AG08395 (cell line): ENCODE measurements at regions not wholly inside any gene's neighbourhood (a gene's known extent, or its start where the extent isn't known, plus 50 kb on each side); places are given as distances from the start of the nearest gene placed in this dataset.

ENCODE experiments used
- DNase-seq: peaks from one replicate; pipeline ENCODE4 v3.0.0; 2012; ENCODE audit warnings: mixed read lengths, low spot score

DNA sequence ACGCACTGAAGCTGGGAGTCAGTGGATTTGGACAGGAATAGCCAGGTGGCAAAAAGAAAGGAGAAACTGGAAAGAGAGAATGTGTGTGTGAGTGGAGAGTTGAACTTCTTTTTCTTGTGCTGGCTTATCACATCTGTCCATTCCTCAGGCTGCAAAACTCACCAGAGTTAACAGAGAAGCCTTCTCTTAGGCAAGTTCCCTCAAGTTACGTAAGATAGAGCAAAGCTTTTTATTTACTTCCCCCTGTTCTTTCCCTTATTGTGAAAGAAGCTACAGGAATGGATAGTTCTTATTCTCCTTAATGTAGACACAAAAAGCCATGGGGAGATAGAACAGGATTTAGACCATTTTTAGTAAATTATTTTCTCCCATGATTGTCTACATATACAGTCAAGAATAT is 188.6 kb downstream of the BMP2 start:
- DNase-seq, result no peak

GRCh38 chr20:6956574-6956973 is 189.1 kb downstream of the BMP2 start:
- DNase-seq, result no peak

DNA sequence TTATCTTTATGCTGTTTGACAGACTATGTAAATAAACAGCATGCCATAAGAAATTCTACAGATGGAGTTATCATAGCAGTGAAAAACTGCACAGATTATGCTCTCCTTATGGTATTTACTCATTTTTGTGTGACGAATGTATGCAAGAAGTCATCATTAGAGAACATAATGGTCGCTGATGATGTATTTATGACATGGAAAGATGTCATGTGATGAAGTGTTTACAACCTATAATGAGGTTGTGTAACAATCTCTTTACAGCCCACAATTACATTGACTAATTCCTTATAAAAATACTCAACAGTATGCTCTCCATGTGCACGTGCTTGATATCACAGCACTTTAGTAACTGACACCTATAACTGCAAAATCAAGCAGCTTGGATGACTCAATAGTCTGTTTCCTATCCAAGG is 192.4 kb downstream of the BMP2 start:
- DNase-seq, result no peak

GRCh38 chr20:6966721-6967120 is 199.2 kb downstream of the BMP2 start:
- no peak for DNase-seq

GRCh38 chr20:6974838-6975237 is 207.4 kb downstream of the BMP2 start:
- no peak for DNase-seq

- DNase-seq, result no peak
Observed at GRCh38 chr20:6975311-6975710, 207.8 kb downstream of the BMP2 start.

- no peak for DNase-seq
Observed at GRCh38 chr20:6976106-6976900, 208.8 kb downstream of the BMP2 start.

DNA sequence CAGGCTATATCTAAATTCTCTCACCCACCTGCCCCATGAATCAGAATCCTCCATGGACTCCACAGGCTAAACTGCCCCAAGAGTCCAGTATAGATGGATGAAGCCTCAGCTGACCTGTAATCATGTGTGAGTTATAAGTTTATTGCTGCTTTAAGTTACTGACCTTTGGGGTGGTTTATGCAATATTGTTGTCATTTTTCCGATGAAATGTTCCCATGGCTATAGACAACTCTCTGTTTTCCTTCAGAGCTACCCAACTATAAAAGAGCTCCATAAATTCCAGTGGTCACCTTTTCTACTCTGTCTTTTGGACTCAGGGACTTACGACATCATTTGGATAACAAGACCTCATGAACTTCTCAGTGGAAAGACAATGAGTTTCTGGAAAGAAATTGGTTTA is 212.1 kb downstream of the BMP2 start:
- no peak for DNase-seq

GRCh38 chr20:6993011-6993410 is 225.5 kb downstream of the BMP2 start:
- DNase-seq, result no peak

GRCh38 chr20:6993511-6993910 is 226.0 kb downstream of the BMP2 start:
- no peak for DNase-seq

GRCh38 chr20:6994452-6994851 is 227.0 kb downstream of the BMP2 start:
- no peak for DNase-seq

DNA sequence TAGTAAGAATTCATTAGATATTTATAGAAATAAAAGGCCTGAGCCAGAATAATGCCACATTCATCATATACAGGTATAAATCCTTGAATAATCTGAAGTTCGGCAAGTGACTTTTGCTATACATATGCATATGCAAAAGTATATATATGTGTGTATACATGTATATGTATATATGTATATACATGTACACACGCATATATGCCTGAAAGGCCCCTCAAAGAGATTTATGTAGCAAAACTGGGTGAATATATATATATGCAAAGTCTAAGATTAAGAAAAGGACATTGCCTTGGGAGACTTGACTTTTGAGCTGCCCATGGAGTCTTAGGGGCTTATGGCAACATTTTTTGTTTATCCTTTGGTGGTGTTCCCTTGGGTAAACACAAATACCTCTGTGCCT is 231.4 kb downstream of the BMP2 start:
- DNase-seq, result no peak

- DNase-seq, result no peak
Observed at GRCh38 chr20:6999381-6999780, 231.9 kb downstream of the BMP2 start.

DNA sequence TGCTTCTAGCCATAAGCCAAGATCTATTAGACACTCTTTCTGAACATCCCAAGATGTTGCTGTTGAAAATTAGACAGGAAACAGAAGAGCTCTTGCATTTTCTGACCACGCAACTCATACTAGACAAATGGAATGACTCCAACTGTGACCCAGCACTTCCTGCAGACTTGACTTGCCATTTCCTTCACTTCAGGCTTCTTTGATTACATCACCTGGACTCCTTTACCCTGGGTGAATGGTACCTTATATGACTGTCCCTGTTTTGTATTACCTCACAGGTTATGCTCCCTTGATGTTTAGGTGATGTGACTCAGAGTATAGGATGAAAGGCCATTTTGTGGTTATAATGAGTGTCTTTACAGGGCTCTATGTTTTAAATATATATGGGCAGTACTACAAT is 236.1 kb downstream of the BMP2 start:
- DNase-seq, result no peak

DNA sequence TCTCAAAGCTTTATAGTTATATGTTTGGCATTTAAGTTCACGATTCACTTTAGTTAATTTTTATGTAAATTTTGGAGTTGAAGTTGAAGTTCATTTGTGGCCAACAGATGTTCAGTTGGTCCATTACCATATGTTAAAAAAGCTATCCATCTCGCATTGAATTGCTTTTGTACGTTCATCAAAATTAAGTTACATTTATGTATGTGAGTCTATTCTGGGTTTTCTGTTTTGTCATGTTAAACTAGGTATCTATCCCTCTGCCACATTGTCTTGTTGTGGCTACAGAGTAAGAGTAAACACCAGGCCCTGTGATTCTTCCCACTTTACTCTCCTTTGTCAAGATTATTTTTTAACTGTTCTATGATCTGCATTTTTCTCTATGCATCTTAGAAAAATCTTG is 237.3 kb downstream of the BMP2 start:
- DNase-seq, result no peak

- DNase-seq, result no peak
Observed at GRCh38 chr20:7010527-7010926, 243.0 kb downstream of the BMP2 start.

GRCh38 chr20:7015257-7015656 is 247.8 kb downstream of the BMP2 start:
- DNase-seq, result no peak

DNA sequence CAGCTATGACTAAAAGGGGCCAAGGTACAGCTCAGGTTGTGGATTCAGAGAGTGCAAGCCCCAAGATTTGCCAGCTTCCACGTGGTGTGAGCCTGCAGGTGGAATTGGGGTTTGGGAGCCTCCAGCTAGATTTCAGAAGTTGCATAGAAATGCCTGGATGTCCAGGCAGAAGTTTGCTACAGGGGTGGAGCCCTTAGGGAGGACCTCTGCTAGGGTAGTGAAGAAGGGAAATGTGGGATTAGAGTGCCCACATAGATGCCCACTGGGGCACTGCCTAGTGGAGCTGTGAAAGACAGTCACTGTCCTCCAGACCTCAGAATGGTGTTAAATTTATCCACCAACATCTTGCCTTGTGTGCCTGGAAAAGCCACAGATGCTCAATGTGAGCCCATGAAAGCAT is 255.1 kb downstream of the BMP2 start:
- no peak for DNase-seq

- no peak for DNase-seq
Observed at GRCh38 chr20:7025635-7026034, 258.1 kb downstream of the BMP2 start.

- no peak for DNase-seq
Observed at GRCh38 chr20:7029019-7029418, 261.5 kb downstream of the BMP2 start.

DNA sequence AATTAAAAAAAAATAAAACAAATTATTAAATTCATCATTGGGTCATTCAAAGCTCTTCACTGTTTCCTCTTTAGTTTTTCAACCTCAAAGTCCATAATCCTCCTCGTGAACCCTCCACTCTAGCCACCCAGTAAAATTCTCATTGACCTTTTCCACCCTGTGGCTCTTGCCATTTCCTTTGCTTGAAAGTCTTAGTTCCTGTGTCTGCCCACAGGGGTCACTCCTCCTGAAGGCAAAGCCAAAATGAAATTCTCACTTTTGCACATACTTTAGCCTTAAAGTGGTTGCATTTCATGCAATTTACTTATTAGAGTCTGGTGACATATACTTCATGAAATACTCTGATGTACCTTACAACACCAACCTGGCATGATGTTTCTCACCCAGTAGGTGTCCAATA is 263.7 kb downstream of the BMP2 start:
- peak; percentile 6 for DNase-seq

DNA sequence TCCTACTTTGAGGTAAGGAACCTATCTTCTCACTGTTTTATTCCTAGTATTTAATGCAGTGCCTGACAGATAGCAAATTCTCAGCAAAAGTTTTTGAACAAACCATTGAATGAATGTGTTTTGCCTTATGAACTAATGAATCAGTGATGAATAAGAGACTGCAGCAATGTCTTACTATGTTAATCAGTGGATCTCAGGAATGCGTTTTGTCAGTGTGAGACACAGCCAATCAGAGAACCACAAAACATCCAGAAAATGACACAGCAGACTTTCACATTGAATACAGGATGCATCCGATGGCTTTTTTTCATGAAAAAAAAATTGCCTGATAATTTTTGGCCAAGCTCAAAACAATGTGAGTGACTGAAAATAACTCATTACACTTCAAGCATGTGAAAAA is 270.5 kb downstream of the BMP2 start:
- DNase-seq, result peak; percentile 45

- no peak for DNase-seq
Observed at GRCh38 chr20:7057611-7058010, 290.1 kb downstream of the BMP2 start.

GRCh38 chr20:7078804-7079203 is 311.3 kb downstream of the BMP2 start:
- DNase-seq, result no peak
